HCT116 (cell line): ENCODE measurements at regions not wholly inside any gene's neighbourhood (a gene's known extent, or its start where the extent isn't known, plus 50 kb on each side); places are given as distances from the start of the nearest gene placed in this dataset.

ENCODE experiments used
- ATAC-seq: fragments of 200-7000 bp; cut with Tn5 transposase; 2 replicates; pipeline ENCODE4 v1.9.1; 2020; ENCODE audit warnings: mild to moderate bottlenecking, moderate library complexity
- BruUV-seq: library from RNA; stranded (reverse); fragments of 400-500 nt; replicated peaks from 2 replicates; lab custom pipeline; 2021; lab: Mats Ljungman, UMichigan
- CTCF ChIA-PET: fragments of 300-600 bp; sonication (Branson Sonifier 250); formaldehyde crosslinking; loops from one replicate; lab custom pipeline; 2021; ENCODE audit warnings: antibody characterized with exemption; lab: Charles Lee
- POLR2A ChIA-PET: fragments of 300-600, 350-600 bp; sonication (Branson Sonifier 250); formaldehyde crosslinking; loops from one replicate; lab custom pipeline; 2021; ENCODE audit warnings: antibody characterized with exemption; lab: Charles Lee
- RAD21 ChIA-PET, 2 experiments: fragments of 300-600 bp; sonication (Branson Sonifier 250); formaldehyde crosslinking; loops; one replicate each; lab custom pipeline; 2023; ENCODE audit warnings: low total read pairs in 2 of 2; ENCODE audit not compliant: uncharacterized antibody in 2 of 2, unreplicated experiment in 2 of 2, low non-redundant PET in 1 of 2; lab: Charles Lee
- DNase-seq: peaks from one replicate; pipeline ENCODE4 v3.0.0-alpha.2; 2010; ENCODE audit warnings: low read depth, low spot score
- H2AFZ ChIP-seq: fragments of 200-600 bp; shearing (Covaris generic), sonication (generic); 2 replicates; pipeline ENCODE4 v1.6.1; 2017; ENCODE audit warnings: low read depth, mixed run types, mixed read lengths, antibody characterized with exemption, low read length; ENCODE audit not compliant: poor library complexity, severe bottlenecking
- H3K27ac ChIP-seq: 2 replicates; pipeline ENCODE4 v1.5.1; 2012; ENCODE audit warnings: low read depth, low read length
- H3K27me3 ChIP-seq: fragments of 200-600 bp; sonication (generic); 2 replicates; pipeline ENCODE4 v1.6.1; 2016; ENCODE audit warnings: mixed run types, low read length, mixed read lengths; ENCODE audit not compliant: insufficient read depth
- H3K36me3 ChIP-seq, 2 experiments: fragments of 200-500 bp in 1 of 2; fragments of 200-600 bp in 1 of 2; sonication (Bioruptor generic) in 1 of 2; sonication (generic) in 1 of 2; 2 replicates each; pipeline versions ENCODE4 v1.5.1 to v1.6.1; 2014 to 2016; ENCODE audit warnings: low read length in 2 of 2, inconsistent platforms in 1 of 2, mixed read lengths in 1 of 2, mixed run types in 1 of 2; ENCODE audit not compliant: insufficient read depth in 2 of 2, control insufficient read depth in 1 of 2
- H3K4me1 ChIP-seq, 2 experiments: fragments of 200-600 bp in 1 of 2; sonication (generic) in 1 of 2; 2 replicates each; pipeline versions ENCODE4 v1.5.1 to v1.6.1; 2012 to 2017; ENCODE audit warnings: low read length in 2 of 2, inconsistent platforms in 1 of 2, mild to moderate bottlenecking in 1 of 2, mixed read lengths in 1 of 2, mixed run types in 1 of 2, moderate library complexity in 1 of 2; ENCODE audit not compliant: insufficient read depth in 2 of 2, control insufficient read depth in 1 of 2
- H3K4me2 ChIP-seq: fragments of 200-600 bp; sonication (generic); 2 replicates; pipeline ENCODE4 v1.6.1; 2017; ENCODE audit warnings: mixed run types, low read length, mixed read lengths
- H3K4me3 ChIP-seq, 2 experiments: fragments of 200-600 bp in 1 of 2; sonication (generic) in 1 of 2; replicated peaks in 1 of 2; 2 replicates each; pipeline ENCODE4 v1.5.1; 2011 to 2016; ENCODE audit warnings: low read length in 2 of 2, control low read depth in 1 of 2, low read depth in 1 of 2, mild to moderate bottlenecking in 1 of 2, mixed read lengths in 1 of 2, mixed run types in 1 of 2
- H3K79me2 ChIP-seq: fragments of 200-600 bp; sonication (generic); 2 replicates; pipeline ENCODE4 v1.6.1; 2017; ENCODE audit warnings: mild to moderate bottlenecking, mixed run types, low read length, moderate library complexity, mixed read lengths; ENCODE audit not compliant: insufficient read depth
- H3K9ac ChIP-seq: fragments of 200-600 bp; sonication (generic); 2 replicates; pipeline ENCODE4 v1.6.1; 2016; ENCODE audit warnings: low read length, mixed read lengths
- H3K9me2 ChIP-seq: fragments of 200-600 bp; sonication (generic), shearing (Covaris generic); 2 replicates; pipeline ENCODE4 v1.6.1; 2017; ENCODE audit warnings: mixed run types, mild to moderate bottlenecking, moderate library complexity; ENCODE audit not compliant: insufficient read depth
- H3K9me3 ChIP-seq, 2 experiments: fragments of 200-500 bp in 1 of 2; fragments of 200-600 bp in 1 of 2; sonication (Bioruptor generic) in 1 of 2; sonication (generic) in 1 of 2; 2 replicates each; pipeline ENCODE4 v1.6.1; 2014 to 2017; ENCODE audit warnings: low read length in 2 of 2, mixed read lengths in 2 of 2, inconsistent platforms in 1 of 2, low read depth in 1 of 2, mild to moderate bottlenecking in 1 of 2, mixed run types in 1 of 2, moderate library complexity in 1 of 2; ENCODE audit not compliant: control insufficient read depth in 1 of 2, insufficient read depth in 1 of 2
- H4K20me1 ChIP-seq: fragments of 200-600 bp; sonication (generic), shearing (Covaris generic); 2 replicates; pipeline ENCODE4 v1.6.1; 2017; ENCODE audit warnings: mixed run types, mild to moderate bottlenecking, moderate library complexity; ENCODE audit not compliant: insufficient read depth
- EZH2phosphoT487 ChIP-seq: fragments of 200-600 bp; IDR thresholded peaks from 2 replicates; pipeline ENCODE4 v1.6.1; 2018; ENCODE audit warnings: antibody characterized with exemption, borderline replicate concordance
- JUND ChIP-seq: IDR thresholded peaks from 2 replicates; pipeline ENCODE4 v1.6.1; 2012
- POLR2AphosphoS5 ChIP-seq: IDR thresholded peaks from 2 replicates; pipeline ENCODE4 v1.6.1; 2011; ENCODE audit warnings: mild to moderate bottlenecking, low read depth, low read length, moderate library complexity
- RAD21 ChIP-seq: IDR thresholded peaks from 2 replicates; pipeline ENCODE4 v1.6.1; 2012; ENCODE audit warnings: low read depth, mild to moderate bottlenecking
- TCF7L2 ChIP-seq: IDR thresholded peaks from 2 replicates; pipeline ENCODE4 v1.7.0; 2011; ENCODE audit warnings: borderline replicate concordance, inconsistent platforms; ENCODE audit not compliant: insufficient read depth, insufficient read length; ENCODE audit errors: extremely low read depth
- ZFX ChIP-seq: fragments of 450-650 bp; IDR thresholded peaks from 2 replicates; pipeline ENCODE4 v1.6.1; 2017
- ZNF274 ChIP-seq: fragments of 200-500 bp; sonication (Bioruptor generic); IDR thresholded peaks from 2 replicates; pipeline ENCODE4 v1.6.1; 2014; ENCODE audit warnings: mild to moderate bottlenecking, low read depth, low read length, inconsistent platforms
- intact Hi-C: fragments of 100-400 bp; cut with micrococcal nuclease; formaldehyde crosslinking; loops from 2 replicates; pipeline ENCODE4 v1.10.0; 2022
- TF ChIP-seq, protein P1 (sequence below): IDR thresholded peaks from 2 replicates; pipeline ENCODE4 v1.6.1; 2011; ENCODE audit warnings: mild to moderate bottlenecking, low read length, moderate library complexity; ENCODE audit not compliant: insufficient replicate concordance; ENCODE audit errors: extremely low read depth
- TF ChIP-seq, protein P2 (sequence below): IDR thresholded peaks from 2 replicates; pipeline ENCODE4 v1.6.1; 2012; ENCODE audit warnings: low read depth
- TF ChIP-seq, protein P3 (sequence below), 3 experiments: fragments of 200-600 bp in 1 of 3; sonication (generic) in 1 of 3; IDR thresholded peaks in 2 of 3; conservative IDR thresholded peaks in 1 of 3; 2 replicates each; pipeline ENCODE4 v1.5.1; 2012 to 2017; ENCODE audit warnings: low read depth in 2 of 3, low read length in 2 of 3, antibody characterized with exemption in 1 of 3, borderline replicate concordance in 1 of 3, control low read depth in 1 of 3, mild to moderate bottlenecking in 1 of 3, mixed read lengths in 1 of 3, mixed run types in 1 of 3, moderate library complexity in 1 of 3; ENCODE audit not compliant: insufficient read depth in 1 of 3
- TF ChIP-seq, protein P4 (sequence below): IDR thresholded peaks from 2 replicates; pipeline ENCODE4 v1.6.1; 2012

DNA sequence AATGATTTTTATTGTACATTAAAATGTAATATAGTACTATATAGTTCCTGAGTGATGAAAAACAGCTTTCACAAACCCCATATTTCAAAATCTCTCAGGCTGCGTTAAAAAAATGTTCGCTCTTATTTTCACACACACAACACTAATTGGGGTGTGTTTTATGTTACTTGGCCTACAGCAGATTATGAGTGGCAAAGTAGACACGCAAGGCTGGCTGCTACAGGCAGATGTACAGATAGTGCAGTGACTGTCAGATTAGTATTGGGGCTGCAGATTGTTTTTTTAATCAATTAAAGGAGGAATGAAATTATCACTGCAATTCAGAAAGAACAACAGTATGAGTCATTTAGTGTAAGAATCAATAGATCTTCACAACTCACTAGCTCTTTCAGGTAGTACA, 65.2 kb upstream of the ICA1 start:
- intact Hi-C loops = no loop called here
- Histone ChIP-seq H3K27ac (no peak overlapping the region), H3K9me3 (no peaks in the 10 kb centered on the region), H3K27me3 (no peaks in the 10 kb centered on the region), H3K79me2 (no peaks in the 10 kb centered on the region), H3K9ac (no peak overlapping the region), H4K20me1 (no peaks in the 10 kb centered on the region), H3K9me2 (no peaks in the 10 kb centered on the region), H3K4me1 (no peaks in the 10 kb centered on the region), H3K4me2 (no peak overlapping the region), H3K4me3 (no peak overlapping the region), H2AFZ (no peak overlapping the region), H3K36me3 (no peaks in the 10 kb centered on the region)
- CTCF ChIA-PET = no interaction called here
- no peak for DNase-seq
- POLR2A ChIA-PET = no interaction called here
- RAD21 ChIA-PET = no interaction called here
- no TSS peak for BruUV-seq
- TF ChIP-seq POLR2AphosphoS5 = no peak
- TF ChIP-seq RAD21 = no peak
- no peak for TF ChIP-seq ZFX
- TF ChIP-seq, protein P1, sequence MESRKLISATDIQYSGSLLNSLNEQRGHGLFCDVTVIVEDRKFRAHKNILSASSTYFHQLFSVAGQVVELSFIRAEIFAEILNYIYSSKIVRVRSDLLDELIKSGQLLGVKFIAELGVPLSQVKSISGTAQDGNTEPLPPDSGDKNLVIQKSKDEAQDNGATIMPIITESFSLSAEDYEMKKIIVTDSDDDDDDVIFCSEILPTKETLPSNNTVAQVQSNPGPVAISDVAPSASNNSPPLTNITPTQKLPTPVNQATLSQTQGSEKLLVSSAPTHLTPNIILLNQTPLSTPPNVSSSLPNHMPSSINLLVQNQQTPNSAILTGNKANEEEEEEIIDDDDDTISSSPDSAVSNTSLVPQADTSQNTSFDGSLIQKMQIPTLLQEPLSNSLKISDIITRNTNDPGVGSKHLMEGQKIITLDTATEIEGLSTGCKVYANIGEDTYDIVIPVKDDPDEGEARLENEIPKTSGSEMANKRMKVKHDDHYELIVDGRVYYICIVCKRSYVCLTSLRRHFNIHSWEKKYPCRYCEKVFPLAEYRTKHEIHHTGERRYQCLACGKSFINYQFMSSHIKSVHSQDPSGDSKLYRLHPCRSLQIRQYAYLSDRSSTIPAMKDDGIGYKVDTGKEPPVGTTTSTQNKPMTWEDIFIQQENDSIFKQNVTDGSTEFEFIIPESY = no peak
- TF ChIP-seq EZH2phosphoT487 = no peak
- TF ChIP-seq, protein P2, sequence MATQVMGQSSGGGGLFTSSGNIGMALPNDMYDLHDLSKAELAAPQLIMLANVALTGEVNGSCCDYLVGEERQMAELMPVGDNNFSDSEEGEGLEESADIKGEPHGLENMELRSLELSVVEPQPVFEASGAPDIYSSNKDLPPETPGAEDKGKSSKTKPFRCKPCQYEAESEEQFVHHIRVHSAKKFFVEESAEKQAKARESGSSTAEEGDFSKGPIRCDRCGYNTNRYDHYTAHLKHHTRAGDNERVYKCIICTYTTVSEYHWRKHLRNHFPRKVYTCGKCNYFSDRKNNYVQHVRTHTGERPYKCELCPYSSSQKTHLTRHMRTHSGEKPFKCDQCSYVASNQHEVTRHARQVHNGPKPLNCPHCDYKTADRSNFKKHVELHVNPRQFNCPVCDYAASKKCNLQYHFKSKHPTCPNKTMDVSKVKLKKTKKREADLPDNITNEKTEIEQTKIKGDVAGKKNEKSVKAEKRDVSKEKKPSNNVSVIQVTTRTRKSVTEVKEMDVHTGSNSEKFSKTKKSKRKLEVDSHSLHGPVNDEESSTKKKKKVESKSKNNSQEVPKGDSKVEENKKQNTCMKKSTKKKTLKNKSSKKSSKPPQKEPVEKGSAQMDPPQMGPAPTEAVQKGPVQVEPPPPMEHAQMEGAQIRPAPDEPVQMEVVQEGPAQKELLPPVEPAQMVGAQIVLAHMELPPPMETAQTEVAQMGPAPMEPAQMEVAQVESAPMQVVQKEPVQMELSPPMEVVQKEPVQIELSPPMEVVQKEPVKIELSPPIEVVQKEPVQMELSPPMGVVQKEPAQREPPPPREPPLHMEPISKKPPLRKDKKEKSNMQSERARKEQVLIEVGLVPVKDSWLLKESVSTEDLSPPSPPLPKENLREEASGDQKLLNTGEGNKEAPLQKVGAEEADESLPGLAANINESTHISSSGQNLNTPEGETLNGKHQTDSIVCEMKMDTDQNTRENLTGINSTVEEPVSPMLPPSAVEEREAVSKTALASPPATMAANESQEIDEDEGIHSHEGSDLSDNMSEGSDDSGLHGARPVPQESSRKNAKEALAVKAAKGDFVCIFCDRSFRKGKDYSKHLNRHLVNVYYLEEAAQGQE = no peak
- TF ChIP-seq, protein P3, sequence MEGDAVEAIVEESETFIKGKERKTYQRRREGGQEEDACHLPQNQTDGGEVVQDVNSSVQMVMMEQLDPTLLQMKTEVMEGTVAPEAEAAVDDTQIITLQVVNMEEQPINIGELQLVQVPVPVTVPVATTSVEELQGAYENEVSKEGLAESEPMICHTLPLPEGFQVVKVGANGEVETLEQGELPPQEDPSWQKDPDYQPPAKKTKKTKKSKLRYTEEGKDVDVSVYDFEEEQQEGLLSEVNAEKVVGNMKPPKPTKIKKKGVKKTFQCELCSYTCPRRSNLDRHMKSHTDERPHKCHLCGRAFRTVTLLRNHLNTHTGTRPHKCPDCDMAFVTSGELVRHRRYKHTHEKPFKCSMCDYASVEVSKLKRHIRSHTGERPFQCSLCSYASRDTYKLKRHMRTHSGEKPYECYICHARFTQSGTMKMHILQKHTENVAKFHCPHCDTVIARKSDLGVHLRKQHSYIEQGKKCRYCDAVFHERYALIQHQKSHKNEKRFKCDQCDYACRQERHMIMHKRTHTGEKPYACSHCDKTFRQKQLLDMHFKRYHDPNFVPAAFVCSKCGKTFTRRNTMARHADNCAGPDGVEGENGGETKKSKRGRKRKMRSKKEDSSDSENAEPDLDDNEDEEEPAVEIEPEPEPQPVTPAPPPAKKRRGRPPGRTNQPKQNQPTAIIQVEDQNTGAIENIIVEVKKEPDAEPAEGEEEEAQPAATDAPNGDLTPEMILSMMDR (IDR thresholded peaks at IDR 0.05 in 2 of 3, conservative IDR thresholded peaks at IDR 0.05 in 1 of 3; ENCODE audit: borderline replicate concordance in 1 of 3, insufficient read depth in 1 of 3, low read depth in 2 of 3, low read length in 2 of 3) = no peak
- TF ChIP-seq JUND = no peak
- no peak for TF ChIP-seq TCF7L2
- TF ChIP-seq, protein P4, sequence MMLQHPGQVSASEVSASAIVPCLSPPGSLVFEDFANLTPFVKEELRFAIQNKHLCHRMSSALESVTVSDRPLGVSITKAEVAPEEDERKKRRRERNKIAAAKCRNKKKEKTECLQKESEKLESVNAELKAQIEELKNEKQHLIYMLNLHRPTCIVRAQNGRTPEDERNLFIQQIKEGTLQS = no peak
- no peak for TF ChIP-seq ZNF274
- ATAC-seq = no peak
